ENCODE measurements at regions not wholly inside any gene's neighbourhood (a gene's known extent, or its start where the extent isn't known, plus 50 kb on each side); places are given as distances from the start of the nearest gene placed in this dataset.

- no peak for TF ChIP-seq ZNF462 (CRISPR knock-in tag; IDR thresholded peaks at IDR 0.05)
- TF ChIP-seq ZNF114 (CRISPR knock-in tag; IDR thresholded peaks at IDR 0.05): no peak
- no peak for TF ChIP-seq NANOG (IDR thresholded peaks at IDR 0.05; ENCODE audit: borderline replicate concordance)
- no peak for TF ChIP-seq STAT1 (IDR thresholded peaks at IDR 0.05; ENCODE audit: unreplicated experiment)
- TF ChIP-seq EZH2phosphoT487 (IDR thresholded peaks at IDR 0.05; ENCODE audit: unreplicated experiment): no peak
- TF ChIP-seq ZNF331 (CRISPR knock-in tag; IDR thresholded peaks at IDR 0.05; ENCODE audit: low read depth): no peak
Observed at GRCh38 chr7:88387368-88387767, 80.7 kb upstream of the STEAP4 start (continued).

GRCh38 chr7:88386665-88387156 is 80.0 kb upstream of the STEAP4 start:
- Histone ChIP-seq H3K27me3 (ENCODE audit: insufficient read depth) (no peaks in the 10 kb centered on the region), H3K4me3 (no peak overlapping the region), H3F3A (replicated peaks; ENCODE audit: low read depth) (no peaks in the 10 kb centered on the region), H3K79me2 (replicated peaks; ENCODE audit: insufficient read depth) (no peaks in the 10 kb centered on the region), H3K9me2 (ENCODE audit: insufficient read depth) (peaks cover 6% of the 10 kb centered on the region; the same call in 1 of the 2 replicates), H3K36me3 (ENCODE audit: insufficient read depth) (no peaks in the 10 kb centered on the region), H3K4me2 (no peak overlapping the region), H2AFZ (no peak overlapping the region), H3K4me1 (ENCODE audit: insufficient read depth) (no peaks in the 10 kb centered on the region), H3K27ac (ENCODE audit: low read depth) (no peak overlapping the region), H4K20me1 (replicated peaks; ENCODE audit: insufficient read depth) (no peaks in the 10 kb centered on the region)
- DNase-seq (ENCODE audit: low spot score) (no peak), ATAC-seq (no peak)
- Mint-ChIP-seq H3K36me3 (ENCODE audit: low read depth) (no peaks in the 10 kb centered on the region; the same call in 2 of the 3 replicates), H3K27me3 (ENCODE audit: insufficient read depth, low read depth, poor library complexity) (no peaks in the 10 kb centered on the region), H3K27ac (no peak overlapping the region), H3K9me3 (no peaks in the 10 kb centered on the region), H3K4me1 (peaks cover 8% of the 10 kb centered on the region), H3K4me3 (no peak overlapping the region)
- TF ChIP-seq ETS1 (IDR thresholded peaks at IDR 0.05): no peak
- TF ChIP-seq EZH2phosphoT487 (IDR thresholded peaks at IDR 0.05; ENCODE audit: unreplicated experiment): no peak
- TF ChIP-seq ZNF462 (CRISPR knock-in tag; IDR thresholded peaks at IDR 0.05): no peak
